Parathyroid adenoma (tissue), 2 donors: ENCODE measurements at regions not wholly inside any gene's neighbourhood (a gene's known extent, or its start where the extent isn't known, plus 50 kb on each side); places are given as distances from the start of the nearest gene placed in this dataset.

Source experiments
- H2AFZ ChIP-seq: fragments of 300-600 bp; sonication (generic); one replicate; pipeline ENCODE4 v1.7.0; 2017; ENCODE audit warnings: antibody characterized with exemption, mild to moderate bottlenecking
- H3K27ac ChIP-seq: fragments of 300-600 bp; sonication (generic); one replicate; pipeline ENCODE4 v1.7.0; 2017
- H3K27me3 ChIP-seq: fragments of 300-600 bp; sonication (generic); one replicate; pipeline ENCODE4 v1.7.0; 2017; ENCODE audit warnings: low read length; ENCODE audit not compliant: control insufficient read depth, insufficient read depth
- H3K36me3 ChIP-seq: fragments of 300-600 bp; sonication (generic); one replicate; pipeline ENCODE4 v1.7.0; 2017; ENCODE audit warnings: low read length; ENCODE audit not compliant: control insufficient read depth, insufficient read depth
- H3K4me1 ChIP-seq: fragments of 300-600 bp; sonication (generic); one replicate; pipeline ENCODE4 v1.7.0; 2017; ENCODE audit warnings: control low read depth
- H3K4me2 ChIP-seq: fragments of 300-600 bp; sonication (generic); one replicate; pipeline ENCODE4 v1.7.0; 2017; ENCODE audit warnings: low read length
- H3K4me3 ChIP-seq: fragments of 300-600 bp; sonication (generic); one replicate; pipeline ENCODE4 v1.7.0; 2017; ENCODE audit warnings: low read depth, low read length
- H3K79me2 ChIP-seq: fragments of 300-600 bp; sonication (generic); one replicate; pipeline ENCODE4 v1.7.0; 2017; ENCODE audit warnings: control low read depth
- H3K9ac ChIP-seq: fragments of 300-600 bp; sonication (generic); one replicate; pipeline ENCODE4 v1.7.0; 2017; ENCODE audit warnings: mild to moderate bottlenecking
- H3K9me3 ChIP-seq: fragments of 300-600 bp; sonication (generic); one replicate; pipeline ENCODE4 v1.7.0; 2017; ENCODE audit warnings: low read length; ENCODE audit not compliant: control insufficient read depth
- CTCF ChIP-seq: fragments of 300-600 bp; sonication (generic); IDR thresholded peaks from one replicate; pipeline ENCODE4 v1.7.0; 2017; ENCODE audit warnings: antibody characterized with exemption, mild to moderate bottlenecking
- donor health status: primary hyperparathyroidism.

- Histone ChIP-seq H3K4me2 (no peak overlapping the region), H3K36me3 (no peaks in the 10 kb centered on the region), H3K4me1 (no peaks in the 10 kb centered on the region), H2AFZ (no peak overlapping the region), H3K9me3 (no peaks in the 10 kb centered on the region), H3K79me2 (no peaks in the 10 kb centered on the region), H3K4me3 (no peak overlapping the region), H3K9ac (no peak overlapping the region), H3K27me3 (no peaks in the 10 kb centered on the region), H3K27ac (no peak overlapping the region)
- TF ChIP-seq CTCF: no peak
Observed at GRCh38 chr5:93088592-93089389, 492.2 kb downstream of the NR2F1-AS1 start.

- H3K4me3 ChIP-seq: no peak overlapping the region
- H3K9ac ChIP-seq: no peak overlapping the region
- no peaks in the 10 kb centered on the region for H3K79me2 ChIP-seq
- H3K4me1 ChIP-seq: no peaks in the 10 kb centered on the region
- H3K27ac ChIP-seq: no peak overlapping the region
- H3K36me3 ChIP-seq: no peaks in the 10 kb centered on the region
- H3K27me3 ChIP-seq: no peaks in the 10 kb centered on the region
- H3K4me2 ChIP-seq: no peak overlapping the region
- H2AFZ ChIP-seq: no peak overlapping the region
- no peaks in the 10 kb centered on the region for H3K9me3 ChIP-seq
- no peak for TF ChIP-seq CTCF
Observed at GRCh38 chr5:93087326-93087725, 493.7 kb downstream of the NR2F1-AS1 start.

- no peak overlapping the region for H2AFZ ChIP-seq
- TF ChIP-seq CTCF: no peak
- no peaks in the 10 kb centered on the region for H3K27me3 ChIP-seq
- no peak overlapping the region for H3K4me2 ChIP-seq
- H3K27ac ChIP-seq: no peak overlapping the region
- H3K9ac ChIP-seq: no peak overlapping the region
- H3K9me3 ChIP-seq: no peaks in the 10 kb centered on the region
- H3K4me1 ChIP-seq: no peaks in the 10 kb centered on the region
- no peak overlapping the region for H3K4me3 ChIP-seq
- H3K79me2 ChIP-seq: no peaks in the 10 kb centered on the region
- H3K36me3 ChIP-seq: no peaks in the 10 kb centered on the region
Observed at GRCh38 chr5:93082981-93083380, 498.0 kb downstream of the NR2F1-AS1 start.

- Histone ChIP-seq H3K4me1 (no peaks in the 10 kb centered on the region), H3K36me3 (no peaks in the 10 kb centered on the region), H3K27me3 (no peaks in the 10 kb centered on the region), H3K4me2 (no peak overlapping the region), H2AFZ (no peak overlapping the region), H3K79me2 (no peaks in the 10 kb centered on the region), H3K9me3 (no peaks in the 10 kb centered on the region), H3K9ac (no peak overlapping the region), H3K4me3 (no peak overlapping the region), H3K27ac (no peak overlapping the region)
- TF ChIP-seq CTCF: no peak
Observed at GRCh38 chr5:93079046-93079445, 502.0 kb downstream of the NR2F1-AS1 start.
